Sigmoid colon (tissue), 6 donors: ENCODE measurements at regions not wholly inside any gene's neighbourhood (a gene's known extent, or its start where the extent isn't known, plus 50 kb on each side); places are given as distances from the start of the nearest gene placed in this dataset.
"Not testable (repeated sequence)": the region's sequence is repeated elsewhere in the genome, so short reads cannot be mapped to it uniquely, and the experiment has no call there.

Experiments used
- DNase-seq: peaks from one replicate; pipeline ENCODE4 v3.0.0-alpha.2; 2019
- H3K27ac ChIP-seq, 4 donors: fragments of 200-600 bp; sonication (generic); one replicate each; pipeline ENCODE4 v1.5.1; 2016 to 2019; ENCODE audit warnings: mild to moderate bottlenecking in 1 of 4
- H3K27me3 ChIP-seq, 3 donors: fragments of 200-600 bp; sonication (generic); one replicate each; pipeline ENCODE4 v1.5.1; 2019; ENCODE audit warnings: mild to moderate bottlenecking in 1 of 3
- H3K36me3 ChIP-seq, 4 donors: fragments of 200-600 bp; sonication (generic); one replicate each; pipeline ENCODE4 v1.5.1; 2016 to 2019
- H3K4me1 ChIP-seq, 4 donors: fragments of 200-600 bp; sonication (generic); one replicate each; pipeline ENCODE4 v1.5.1; 2017 to 2019
- H3K4me3 ChIP-seq, 4 donors: fragments of 200-600 bp; sonication (generic); one replicate each; pipeline ENCODE4 v1.5.1; 2017 to 2019; ENCODE audit warnings: mild to moderate bottlenecking in 2 of 4, moderate library complexity in 1 of 4
- H3K9me3 ChIP-seq, 4 donors: fragments of 200-600 bp in 3 of 4; sonication (generic) in 3 of 4; one replicate each; pipeline versions ENCODE4 v1.5.1 to v1.6.1; 2013 to 2019
- EP300 ChIP-seq, 4 donors: sonication (generic); formaldehyde crosslinking; IDR thresholded peaks; one replicate each; pipeline ENCODE4 v1.6.1; 2017; ENCODE audit warnings: antibody characterized with exemption in 4 of 4
- POLR2A ChIP-seq, 2 donors: fragments of 450-650 bp; IDR thresholded peaks; one replicate each; pipeline ENCODE4 v1.6.1; 2016; ENCODE audit warnings: antibody characterized with exemption in 2 of 2, mild to moderate bottlenecking in 2 of 2, moderate library complexity in 2 of 2
- POLR2AphosphoS5 ChIP-seq, 4 donors: sonication (generic); formaldehyde crosslinking; IDR thresholded peaks; one replicate each; pipeline ENCODE4 v1.6.1; 2017; ENCODE audit warnings: antibody characterized with exemption in 4 of 4
- WGBS, 2 donors: extraction: QIAGEN DNeasy Blood & Tissue Kit; methylation state at CpG; one replicate each; pipeline ENCODE4 v1.1.7; 2013; 5-methylcytosine and 5-hydroxymethylcytosine counted together
- intact Hi-C: fragments of 100-400 bp; cut with DNase I; formaldehyde crosslinking; loops from one replicate; pipeline ENCODE4 v1.15.1; 2023
- TF ChIP-seq, protein P1 (sequence below), 4 experiments: fragments of 450-650 bp in 3 of 4; fragments of 200-600 bp in 1 of 4; IDR thresholded peaks; one replicate each; pipeline ENCODE4 v1.5.1; 2016 to 2019; ENCODE audit warnings: antibody characterized with exemption in 4 of 4, mild to moderate bottlenecking in 3 of 4, moderate library complexity in 2 of 4
- donor health status: healthy with polysubstance abuse.
- donor health status: healthy.

DNA sequence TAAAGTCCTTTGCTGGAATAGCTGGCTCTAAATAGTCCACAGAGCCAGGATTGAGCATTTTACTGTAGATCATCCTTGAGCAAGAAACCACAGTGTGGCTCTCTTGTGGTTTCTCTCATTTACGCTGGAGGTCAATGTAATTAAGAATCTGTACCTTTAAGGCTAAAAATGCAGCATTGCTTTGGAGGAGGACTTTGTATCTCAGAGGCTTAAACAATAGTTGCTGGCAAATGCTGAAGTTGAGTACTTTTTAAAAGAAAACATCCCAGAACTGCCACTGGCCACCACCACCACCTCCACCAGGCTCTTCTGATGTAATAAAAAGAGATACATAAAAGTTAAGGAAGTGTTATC lies 177.3 kb upstream of the ADAMTSL1 start:
- Histone ChIP-seq H3K4me3 (no peak overlapping the region), H3K27me3 (no peaks in the 10 kb centered on the region), H3K27ac (no peak overlapping the region), H3K4me1 (peaks cover 0 to 10% (median 5%) of the 10 kb centered on the region in 4 donors), H3K36me3 (no peaks in the 10 kb centered on the region), H3K9me3 (no peaks in the 10 kb centered on the region)
- intact Hi-C loops = no loop called here
- no peak for DNase-seq
- 78 to 90% methylated on average over 1 of the region's 1 CpG for WGBS, 2 donors
- TF ChIP-seq, protein P1, sequence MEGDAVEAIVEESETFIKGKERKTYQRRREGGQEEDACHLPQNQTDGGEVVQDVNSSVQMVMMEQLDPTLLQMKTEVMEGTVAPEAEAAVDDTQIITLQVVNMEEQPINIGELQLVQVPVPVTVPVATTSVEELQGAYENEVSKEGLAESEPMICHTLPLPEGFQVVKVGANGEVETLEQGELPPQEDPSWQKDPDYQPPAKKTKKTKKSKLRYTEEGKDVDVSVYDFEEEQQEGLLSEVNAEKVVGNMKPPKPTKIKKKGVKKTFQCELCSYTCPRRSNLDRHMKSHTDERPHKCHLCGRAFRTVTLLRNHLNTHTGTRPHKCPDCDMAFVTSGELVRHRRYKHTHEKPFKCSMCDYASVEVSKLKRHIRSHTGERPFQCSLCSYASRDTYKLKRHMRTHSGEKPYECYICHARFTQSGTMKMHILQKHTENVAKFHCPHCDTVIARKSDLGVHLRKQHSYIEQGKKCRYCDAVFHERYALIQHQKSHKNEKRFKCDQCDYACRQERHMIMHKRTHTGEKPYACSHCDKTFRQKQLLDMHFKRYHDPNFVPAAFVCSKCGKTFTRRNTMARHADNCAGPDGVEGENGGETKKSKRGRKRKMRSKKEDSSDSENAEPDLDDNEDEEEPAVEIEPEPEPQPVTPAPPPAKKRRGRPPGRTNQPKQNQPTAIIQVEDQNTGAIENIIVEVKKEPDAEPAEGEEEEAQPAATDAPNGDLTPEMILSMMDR (IDR thresholded peaks at IDR 0.05) = no peak
- TF ChIP-seq POLR2A (IDR thresholded peaks at IDR 0.05) (no peak), POLR2AphosphoS5 (IDR thresholded peaks at IDR 0.05) (no peak), EP300 (IDR thresholded peaks at IDR 0.05) (no peak)

DNA sequence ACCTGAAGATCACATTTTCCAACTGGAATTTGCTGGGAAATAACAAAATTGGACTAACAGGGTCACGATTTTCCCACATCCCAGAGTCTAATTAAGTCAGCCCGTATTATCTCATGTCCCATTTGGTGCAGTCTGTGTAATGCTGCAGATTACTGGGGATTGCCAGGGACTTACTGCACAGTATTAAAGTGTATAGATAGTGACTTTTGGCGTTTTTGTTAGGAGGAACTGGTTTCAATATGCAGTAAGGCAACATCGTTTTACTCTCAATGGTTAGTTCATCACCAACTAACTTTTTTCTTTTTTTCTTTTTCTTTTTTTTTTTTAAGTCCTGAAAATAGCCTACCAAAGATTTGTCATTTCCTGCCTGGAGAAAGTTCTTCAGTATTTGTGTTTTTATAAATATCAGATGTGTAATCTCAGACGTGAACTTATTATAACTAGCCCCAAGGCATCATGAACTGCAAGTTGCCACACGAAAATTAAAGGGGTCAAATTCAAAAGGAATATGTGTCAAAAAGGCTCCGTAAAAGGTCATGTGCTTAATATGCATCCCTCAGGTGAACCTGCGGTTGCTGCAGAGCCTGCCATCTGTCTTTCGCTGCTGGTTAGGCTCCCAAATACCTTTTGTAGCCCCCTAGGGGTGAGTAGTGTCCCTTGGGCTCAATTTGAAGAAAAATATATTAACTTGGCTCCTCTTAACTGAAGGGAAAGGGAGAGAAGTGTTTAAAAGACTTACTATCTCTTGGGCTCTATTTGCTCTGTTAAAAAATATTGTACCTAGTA lies 176.7 kb upstream of the ADAMTSL1 start:
- TF ChIP-seq EP300 (IDR thresholded peaks at IDR 0.05) (no peak), POLR2AphosphoS5 (IDR thresholded peaks at IDR 0.05) (no peak), POLR2A (IDR thresholded peaks at IDR 0.05) (no peak)
- TF ChIP-seq, protein P1 (IDR thresholded peaks at IDR 0.05) = no peak
- DNase-seq = no peak
- intact Hi-C loops = no loop called here
- 73 to 80% methylated on average over 9 of the region's 9 CpGs for WGBS, 2 donors
- no peaks in the 10 kb centered on the region for H3K27me3 ChIP-seq
- H3K4me1 ChIP-seq = peaks cover 0 to 10% (median 5%) of the 10 kb centered on the region in 4 donors
- no peak overlapping the region for H3K4me3 ChIP-seq
- H3K9me3 ChIP-seq = no peaks in the 10 kb centered on the region
- no peak overlapping the region for H3K27ac ChIP-seq
- no peaks in the 10 kb centered on the region for H3K36me3 ChIP-seq

DNA sequence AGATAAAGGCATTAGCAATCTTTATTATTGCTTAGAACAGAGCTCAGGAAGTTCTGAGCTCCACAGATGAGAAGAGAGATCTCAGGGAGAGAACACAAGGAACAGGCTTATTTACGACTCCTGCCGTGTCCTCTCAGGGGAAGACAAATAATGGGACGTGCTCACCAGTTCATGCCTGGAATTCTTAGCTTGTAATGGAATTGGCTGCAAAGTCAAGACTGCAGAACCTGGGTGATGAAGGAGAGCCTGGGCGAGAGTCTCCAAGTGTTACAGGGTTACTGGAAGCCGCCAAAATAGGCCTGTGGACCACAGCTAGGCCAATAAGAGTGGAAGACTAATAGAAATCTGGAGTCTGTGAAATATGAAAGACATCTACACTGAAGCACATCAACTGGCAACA lies 174.5 kb upstream of the ADAMTSL1 start:
- Histone ChIP-seq H3K27ac (no peak overlapping the region), H3K36me3 (no peaks in the 10 kb centered on the region), H3K27me3 (no peaks in the 10 kb centered on the region), H3K9me3 (no peaks in the 10 kb centered on the region), H3K4me1 (peaks cover 0 to 10% (median 5%) of the 10 kb centered on the region in 4 donors), H3K4me3 (no peak overlapping the region)
- TF ChIP-seq EP300 (IDR thresholded peaks at IDR 0.05) (no peak), POLR2AphosphoS5 (IDR thresholded peaks at IDR 0.05) (no peak), POLR2A (IDR thresholded peaks at IDR 0.05) (no peak)
- TF ChIP-seq, protein P1 (IDR thresholded peaks at IDR 0.05) = no peak
- no peak for DNase-seq
- intact Hi-C loops = no loop called here
- 80 to 93% methylated on average over 5 of the region's 5 CpGs for WGBS, 2 donors

DNA sequence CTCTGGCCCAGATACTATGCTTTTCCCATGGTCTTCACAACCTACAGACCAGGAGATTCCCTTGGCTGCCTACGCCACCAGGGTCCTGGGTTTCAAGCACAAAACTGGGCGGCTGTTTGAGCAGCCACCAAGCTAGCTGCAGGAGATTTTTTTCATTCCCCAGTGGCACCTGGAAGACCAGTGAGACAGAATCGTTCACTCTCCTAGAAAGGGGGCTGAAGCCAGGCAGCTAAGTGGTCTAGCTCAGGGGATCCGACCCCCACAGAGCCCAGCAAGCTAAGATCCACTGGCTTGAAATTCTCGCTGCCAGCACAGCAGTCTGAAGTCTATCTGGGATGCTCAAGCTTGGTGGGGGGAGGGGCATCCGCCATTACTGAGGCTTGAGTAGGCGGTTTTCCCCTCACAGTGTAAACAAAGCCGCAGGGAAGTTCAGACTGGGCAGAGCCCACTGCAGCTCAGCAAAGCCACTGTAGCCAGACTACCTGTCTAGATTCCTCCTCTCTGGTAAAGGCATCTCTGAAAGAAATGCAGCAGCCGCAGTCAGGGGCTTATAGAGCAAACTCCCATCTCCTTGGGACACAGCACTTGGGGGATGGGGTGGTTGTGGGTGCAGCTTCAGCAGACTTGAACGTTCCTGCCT lies 168.7 kb upstream of the ADAMTSL1 start:
- 72 to 90% methylated on average over 10 of the region's 10 CpGs for WGBS, 2 donors
- intact Hi-C loops, H3K27me3 ChIP-seq: not testable (repeated sequence)

DNA sequence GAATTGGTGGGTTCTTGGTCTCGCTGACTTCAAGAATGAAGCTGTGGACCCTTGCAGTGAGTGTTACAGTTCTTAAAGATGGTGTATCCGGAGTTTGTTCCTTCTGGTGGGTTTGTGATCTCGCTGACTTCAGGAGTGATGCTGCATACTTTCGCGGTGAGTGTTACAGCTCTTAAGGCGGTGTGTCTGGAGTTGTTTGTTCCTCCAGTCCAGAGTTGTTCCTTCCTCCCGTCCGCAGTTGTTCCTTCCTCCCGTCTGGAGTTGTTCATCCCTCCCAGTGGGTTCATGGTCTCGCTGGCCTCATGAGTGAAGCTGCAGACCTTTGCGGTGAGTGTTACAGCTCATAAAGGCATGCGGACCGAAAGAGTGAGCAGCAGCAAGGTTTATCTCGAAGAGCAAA lies 159.6 kb upstream of the ADAMTSL1 start:
- Histone ChIP-seq H3K27ac (no peak overlapping the region), H3K27me3 (no peaks in the 10 kb centered on the region), H3K36me3 (no peaks in the 10 kb centered on the region), H3K4me3 (no peak overlapping the region), H3K9me3 (peaks cover 0 to 4% (median 0%) of the 10 kb centered on the region in 4 donors), H3K4me1 (no peaks in the 10 kb centered on the region)
- TF ChIP-seq EP300 (IDR thresholded peaks at IDR 0.05) (no peak), POLR2A (IDR thresholded peaks at IDR 0.05) (no peak), POLR2AphosphoS5 (IDR thresholded peaks at IDR 0.05) (no peak)
- TF ChIP-seq, protein P1 (IDR thresholded peaks at IDR 0.05) = no peak
- WGBS, 2 donors = 90 to 96% methylated on average over 14 of the region's 14 CpGs
- intact Hi-C loops = no loop called here
- DNase-seq = no peak

More for the DNA sequence above, 168.7 kb upstream of the ADAMTSL1 start:
- not testable (repeated sequence) for H3K27ac ChIP-seq, H3K4me3 ChIP-seq, H3K9me3 ChIP-seq, DNase-seq, H3K4me1 ChIP-seq, H3K36me3 ChIP-seq
